Activated CD8-positive, alpha-beta T cell treated with anti-CD3 and anti-CD28 coated beads for 36 hours (primary cell): ENCODE measurements at regions not wholly inside any gene's neighbourhood (a gene's known extent, or its start where the extent isn't known, plus 50 kb on each side); places are given as distances from the start of the nearest gene placed in this dataset.

ENCODE experiments used
- ATAC-seq: fragments of 200-7000 bp; cut with Tn5 transposase; one replicate; pipeline ENCODE4 v1.10.0; 2021; ENCODE audit warnings: mild to moderate bottlenecking, moderate library complexity
- CTCF ChIA-PET: fragments of 350-600 bp; sonication (Branson Sonifier 250); formaldehyde crosslinking; loops from one replicate; lab custom pipeline; 2021; ENCODE audit warnings: antibody characterized with exemption; lab: Charles Lee
- POLR2A ChIA-PET: fragments of 350-600 bp; sonication (Branson Sonifier 250); formaldehyde crosslinking; loops from one replicate; lab custom pipeline; 2021; ENCODE audit warnings: antibody characterized with exemption; lab: Charles Lee
- DNase-seq: peaks from one replicate; pipeline ENCODE4 v3.0.0-alpha.2; 2020
- H3K27ac Mint-ChIP-seq: one replicate; pipeline ENCODE4 v1.8.0; 2021; ENCODE audit warnings: mild to moderate bottlenecking, mixed read lengths
- H3K27me3 Mint-ChIP-seq: one replicate; pipeline ENCODE4 v1.8.0; 2021; ENCODE audit warnings: mixed read lengths
- H3K36me3 Mint-ChIP-seq: one replicate; pipeline ENCODE4 v1.8.0; 2021; ENCODE audit warnings: low read depth, mixed read lengths
- H3K4me1 Mint-ChIP-seq: one replicate; pipeline ENCODE4 v1.8.0; 2021; ENCODE audit warnings: low read depth, mixed read lengths
- H3K4me3 Mint-ChIP-seq: one replicate; pipeline ENCODE4 v1.8.0; 2021; ENCODE audit warnings: mild to moderate bottlenecking, moderate library complexity, mixed read lengths
- H3K9me3 Mint-ChIP-seq: one replicate; pipeline ENCODE4 v1.8.0; 2021; ENCODE audit warnings: mixed read lengths
- intact Hi-C: fragments of 100-400 bp; cut with micrococcal nuclease; formaldehyde crosslinking; loops from one replicate; pipeline ENCODE4 v1.10.0; 2022
- TF ChIP-seq, protein P1 (sequence below): fragments of 200-600 bp; IDR thresholded peaks from one replicate; pipeline ENCODE4 v1.8.0; 2022; ENCODE audit warnings: antibody characterized with exemption, mild to moderate bottlenecking

DNA sequence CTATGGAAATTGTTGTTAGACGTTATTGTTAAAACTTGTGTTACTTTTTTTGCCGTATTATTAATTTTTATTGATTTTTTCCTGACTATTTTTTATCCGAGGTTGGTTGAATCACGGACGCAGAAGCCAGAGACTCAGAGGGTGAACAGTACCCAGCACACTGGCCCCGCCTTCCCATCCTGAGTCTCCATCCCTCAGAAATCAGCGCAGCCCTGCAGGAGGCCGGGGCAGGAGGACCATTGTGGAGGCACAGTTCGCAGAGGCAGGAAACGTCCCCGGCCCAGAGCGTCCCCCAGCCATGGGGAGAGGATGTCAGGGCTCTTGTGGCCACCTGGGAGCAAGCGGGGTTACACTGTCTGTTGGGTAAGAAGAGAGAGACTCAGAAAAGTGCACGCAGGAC is 843.0 kb downstream of the BRD1 start:
- Mint-ChIP-seq H3K4me1 (no peaks in the 10 kb centered on the region), H3K36me3 (no peaks in the 10 kb centered on the region), H3K27ac (no peak overlapping the region), H3K9me3 (peaks cover 5% of the 10 kb centered on the region), H3K4me3 (no peak overlapping the region), H3K27me3 (peaks cover 2% of the 10 kb centered on the region)
- TF ChIP-seq, protein P1, sequence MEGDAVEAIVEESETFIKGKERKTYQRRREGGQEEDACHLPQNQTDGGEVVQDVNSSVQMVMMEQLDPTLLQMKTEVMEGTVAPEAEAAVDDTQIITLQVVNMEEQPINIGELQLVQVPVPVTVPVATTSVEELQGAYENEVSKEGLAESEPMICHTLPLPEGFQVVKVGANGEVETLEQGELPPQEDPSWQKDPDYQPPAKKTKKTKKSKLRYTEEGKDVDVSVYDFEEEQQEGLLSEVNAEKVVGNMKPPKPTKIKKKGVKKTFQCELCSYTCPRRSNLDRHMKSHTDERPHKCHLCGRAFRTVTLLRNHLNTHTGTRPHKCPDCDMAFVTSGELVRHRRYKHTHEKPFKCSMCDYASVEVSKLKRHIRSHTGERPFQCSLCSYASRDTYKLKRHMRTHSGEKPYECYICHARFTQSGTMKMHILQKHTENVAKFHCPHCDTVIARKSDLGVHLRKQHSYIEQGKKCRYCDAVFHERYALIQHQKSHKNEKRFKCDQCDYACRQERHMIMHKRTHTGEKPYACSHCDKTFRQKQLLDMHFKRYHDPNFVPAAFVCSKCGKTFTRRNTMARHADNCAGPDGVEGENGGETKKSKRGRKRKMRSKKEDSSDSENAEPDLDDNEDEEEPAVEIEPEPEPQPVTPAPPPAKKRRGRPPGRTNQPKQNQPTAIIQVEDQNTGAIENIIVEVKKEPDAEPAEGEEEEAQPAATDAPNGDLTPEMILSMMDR: no peak
- no peak for DNase-seq
- intact Hi-C loops: no loop called here
- CTCF ChIA-PET: no interaction called here
- ATAC-seq: no peak
- POLR2A ChIA-PET: no interaction called here

DNA sequence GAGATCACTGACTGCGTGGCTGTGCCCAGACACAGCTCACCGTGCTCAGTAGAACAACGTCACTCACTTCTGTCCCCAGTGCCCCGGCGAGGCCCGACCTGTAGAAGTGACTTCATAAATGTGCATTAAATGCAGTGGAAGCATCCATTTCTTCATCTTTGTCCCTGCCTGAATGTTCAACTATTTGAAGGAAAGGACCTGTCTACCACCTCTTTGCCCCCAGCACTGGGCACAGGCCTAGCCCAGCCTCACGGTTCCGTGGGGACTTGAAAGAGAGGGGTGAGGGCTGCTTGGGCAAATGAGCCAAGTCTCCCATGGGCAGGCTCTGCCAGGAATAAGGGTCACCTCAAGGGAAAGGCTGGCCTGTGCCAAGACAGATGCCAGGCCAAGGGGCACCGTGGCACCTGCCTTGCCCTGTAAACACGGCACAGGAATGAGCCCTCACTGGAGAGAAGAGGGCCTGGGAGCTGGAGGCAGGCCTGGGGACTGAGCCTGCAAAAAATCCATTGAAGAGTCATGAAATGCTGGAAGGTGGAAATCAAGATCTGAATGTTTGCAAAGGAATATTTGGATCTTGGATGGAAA is 845.3 kb downstream of the BRD1 start:
- ATAC-seq: no peak
- no peak for DNase-seq
- intact Hi-C loops: no loop called here
- Mint-ChIP-seq H3K36me3 (no peaks in the 10 kb centered on the region), H3K4me3 (no peak overlapping the region), H3K27ac (no peak overlapping the region), H3K9me3 (peaks cover 5% of the 10 kb centered on the region), H3K4me1 (no peaks in the 10 kb centered on the region), H3K27me3 (peaks cover 10% of the 10 kb centered on the region)
- TF ChIP-seq, protein P1: no peak
- ChIA-PET POLR2A (interaction anchor here (0.7 kb wide), 1 partner anchor 285 kb away, joined by 3 read pairs; no protein-coding TSS in a partner anchor), CTCF (no interaction called here)

GRCh38 chr22:48981371-48982061 is 846.2 kb downstream of the BRD1 start:
- CTCF ChIA-PET: no interaction called here
- Mint-ChIP-seq H3K9me3 (peaks cover 5% of the 10 kb centered on the region), H3K36me3 (no peaks in the 10 kb centered on the region), H3K4me3 (no peak overlapping the region), H3K4me1 (no peaks in the 10 kb centered on the region), H3K27me3 (peaks cover 10% of the 10 kb centered on the region), H3K27ac (no peak overlapping the region)
- DNase-seq (no peak), ATAC-seq (no peak)
- intact Hi-C loops: no loop called here
- TF ChIP-seq, protein P1: no peak
- POLR2A ChIA-PET: interaction anchor here (0.7 kb wide), 1 partner anchor 286 kb away, joined by 3 read pairs; no protein-coding TSS in a partner anchor

DNA sequence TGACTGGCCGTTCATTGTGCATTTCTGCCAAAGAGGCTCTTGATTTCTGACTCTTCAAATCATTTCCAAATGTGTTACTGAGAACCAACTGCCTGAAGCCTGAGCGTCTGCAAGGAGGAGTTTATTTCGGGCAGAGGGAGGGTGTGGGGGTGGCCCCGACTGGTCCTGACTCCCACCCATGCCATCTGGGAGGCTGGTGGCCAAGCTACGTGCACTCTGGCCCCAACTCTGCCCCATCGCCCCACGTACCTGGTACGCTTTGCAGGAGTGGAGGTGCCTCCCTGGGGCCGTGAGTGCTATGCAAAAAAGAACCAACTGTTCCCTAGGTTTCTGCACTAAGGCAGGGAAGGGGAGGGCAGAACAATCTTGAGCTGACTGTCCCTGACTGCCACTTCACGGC is 846.8 kb downstream of the BRD1 start:
- Mint-ChIP-seq H3K27me3 (peaks cover 10% of the 10 kb centered on the region), H3K27ac (no peak overlapping the region), H3K36me3 (no peaks in the 10 kb centered on the region), H3K4me3 (no peak overlapping the region), H3K9me3 (peaks cover 5% of the 10 kb centered on the region), H3K4me1 (no peaks in the 10 kb centered on the region)
- ChIA-PET POLR2A (no interaction called here), CTCF (no interaction called here)
- ATAC-seq (no peak), DNase-seq (no peak)
- intact Hi-C loops: no loop called here
- TF ChIP-seq, protein P1: no peak

DNA sequence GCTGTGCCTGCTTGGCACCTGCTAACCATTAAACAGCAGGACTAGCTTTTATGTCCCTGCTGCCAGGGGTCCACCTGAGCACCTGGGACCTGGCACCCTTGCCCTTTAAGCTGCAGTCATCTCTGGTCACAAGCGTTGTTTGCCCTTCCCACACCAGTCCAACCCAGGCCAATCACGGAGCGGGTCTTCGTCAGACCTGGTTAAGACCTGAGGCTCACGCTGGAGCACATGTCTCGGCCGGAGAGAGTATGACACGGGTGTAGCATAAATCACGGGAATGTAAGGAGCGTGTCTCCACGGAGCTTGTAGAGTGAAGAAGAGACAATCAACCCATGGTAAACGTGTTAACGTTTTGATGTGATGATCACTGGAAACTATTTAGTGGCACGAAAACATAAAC is 847.3 kb downstream of the BRD1 start:
- Mint-ChIP-seq H3K27me3 (peaks cover 10% of the 10 kb centered on the region), H3K27ac (no peak overlapping the region), H3K9me3 (peaks cover 5% of the 10 kb centered on the region), H3K36me3 (no peaks in the 10 kb centered on the region), H3K4me3 (no peak overlapping the region), H3K4me1 (no peaks in the 10 kb centered on the region)
- DNase-seq (no peak), ATAC-seq (no peak)
- ChIA-PET POLR2A (no interaction called here), CTCF (no interaction called here)
- intact Hi-C loops: no loop called here
- TF ChIP-seq, protein P1: no peak
